Activated CD8-positive, alpha-beta memory T cell treated with anti-CD3 and anti-CD28 coated beads, Interleukin-2, amount 10 ng/mL, durations not matched to agents 7 days and 5 days (primary cell): ENCODE measurements at regions not wholly inside any gene's neighbourhood (a gene's known extent, or its start where the extent isn't known, plus 50 kb on each side); places are given as distances from the start of the nearest gene placed in this dataset.

ENCODE experiments used
- ATAC-seq: fragments of 150-1000 bp; cut with Tn5 transposase; one replicate; pipeline ENCODE4 v1.10.0; 2021; ENCODE audit warnings: moderate library complexity
- CTCF ChIA-PET: fragments of 350-600 bp; sonication (Branson Sonifier 250); formaldehyde crosslinking; loops from one replicate; lab custom pipeline; 2021; ENCODE audit warnings: antibody characterized with exemption; lab: Charles Lee
- DNase-seq: peaks from one replicate; pipeline ENCODE4 v3.0.0-alpha.2; 2020
- H3K27ac Mint-ChIP-seq: one replicate; pipeline ENCODE4 v1.8.0; 2021; ENCODE audit warnings: mild to moderate bottlenecking, mixed read lengths
- H3K27me3 Mint-ChIP-seq: one replicate; pipeline ENCODE4 v1.8.0; 2021; ENCODE audit warnings: mixed read lengths
- H3K36me3 Mint-ChIP-seq: one replicate; pipeline ENCODE4 v1.8.0; 2021; ENCODE audit warnings: mild to moderate bottlenecking, mixed read lengths
- H3K4me1 Mint-ChIP-seq: one replicate; pipeline ENCODE4 v1.8.0; 2021; ENCODE audit warnings: mixed read lengths
- H3K4me3 Mint-ChIP-seq: one replicate; pipeline ENCODE4 v1.8.0; 2021; ENCODE audit warnings: mild to moderate bottlenecking, moderate library complexity, mixed read lengths
- H3K9me3 Mint-ChIP-seq: one replicate; pipeline ENCODE4 v1.8.0; 2022; ENCODE audit warnings: low read depth, mixed read lengths

GRCh38 chr1:221223281-221223680, 344.0 kb downstream of the HLX start:
- Mint-ChIP-seq H3K4me3 (no peak overlapping the region), H3K4me1 (no peaks in the 10 kb centered on the region), H3K27ac (no peak overlapping the region), H3K9me3 (peaks cover 5% of the 10 kb centered on the region), H3K27me3 (no peaks in the 10 kb centered on the region), H3K36me3 (no peaks in the 10 kb centered on the region)
- DNase-seq = no peak
- ATAC-seq = no peak
- CTCF ChIA-PET = no interaction called here

GRCh38 chr1:221227460-221227859, 348.2 kb downstream of the HLX start:
- H3K9me3 Mint-ChIP-seq = peaks cover 5% of the 10 kb centered on the region
- DNase-seq = no peak

GRCh38 chr1:221227872-221228337, 348.7 kb downstream of the HLX start:
- CTCF ChIA-PET = no interaction called here
- Mint-ChIP-seq H3K9me3 (peaks cover 5% of the 10 kb centered on the region), H3K4me3 (no peak overlapping the region), H3K27me3 (no peaks in the 10 kb centered on the region), H3K27ac (no peak overlapping the region), H3K4me1 (no peaks in the 10 kb centered on the region), H3K36me3 (no peaks in the 10 kb centered on the region)
- no peak for ATAC-seq
- no peak for DNase-seq

More at GRCh38 chr1:221227460-221227859, 348.2 kb downstream of the HLX start:
- CTCF ChIA-PET = no interaction called here
- no peak overlapping the region for H3K4me3 Mint-ChIP-seq
- no peak overlapping the region for H3K27ac Mint-ChIP-seq
- H3K27me3 Mint-ChIP-seq = no peaks in the 10 kb centered on the region
- no peak for ATAC-seq
- no peaks in the 10 kb centered on the region for H3K4me1 Mint-ChIP-seq
- no peaks in the 10 kb centered on the region for H3K36me3 Mint-ChIP-seq

- no peaks in the 10 kb centered on the region for H3K36me3 Mint-ChIP-seq
- no peak for DNase-seq
- no peak for ATAC-seq
- H3K27ac Mint-ChIP-seq = no peak overlapping the region
- CTCF ChIA-PET = no interaction called here
- no peaks in the 10 kb centered on the region for H3K4me1 Mint-ChIP-seq
- no peak overlapping the region for H3K4me3 Mint-ChIP-seq
- peaks cover 5% of the 10 kb centered on the region for H3K9me3 Mint-ChIP-seq
- H3K27me3 Mint-ChIP-seq = no peaks in the 10 kb centered on the region
These were observed 349.4 kb downstream of the HLX start for GRCh38 chr1:221228594-221228993.

GRCh38 chr1:221230605-221231004, 351.4 kb downstream of the HLX start:
- no peaks in the 10 kb centered on the region for H3K27me3 Mint-ChIP-seq
- no peak for ATAC-seq
- H3K4me1 Mint-ChIP-seq = no peaks in the 10 kb centered on the region
- CTCF ChIA-PET = no interaction called here
- H3K4me3 Mint-ChIP-seq = no peak overlapping the region
- H3K36me3 Mint-ChIP-seq = no peaks in the 10 kb centered on the region
- no peaks in the 10 kb centered on the region for H3K9me3 Mint-ChIP-seq
- H3K27ac Mint-ChIP-seq = no peak overlapping the region
- DNase-seq = no peak

GRCh38 chr1:221234791-221235190, 355.5 kb downstream of the HLX start:
- Mint-ChIP-seq H3K27ac (no peak overlapping the region), H3K4me1 (no peaks in the 10 kb centered on the region), H3K27me3 (no peaks in the 10 kb centered on the region), H3K36me3 (no peaks in the 10 kb centered on the region), H3K4me3 (no peak overlapping the region), H3K9me3 (no peaks in the 10 kb centered on the region)
- DNase-seq (no peak), ATAC-seq (no peak)
- CTCF ChIA-PET = no interaction called here

- Mint-ChIP-seq H3K27me3 (no peaks in the 10 kb centered on the region), H3K27ac (no peak overlapping the region), H3K4me3 (no peak overlapping the region), H3K36me3 (no peaks in the 10 kb centered on the region), H3K4me1 (no peaks in the 10 kb centered on the region), H3K9me3 (no peaks in the 10 kb centered on the region)
- DNase-seq (no peak), ATAC-seq (no peak)
- CTCF ChIA-PET = no interaction called here
These were observed 358.3 kb downstream of the HLX start for GRCh38 chr1:221237587-221237986.

- Mint-ChIP-seq H3K9me3 (no peaks in the 10 kb centered on the region), H3K4me3 (no peak overlapping the region), H3K27ac (no peak overlapping the region), H3K36me3 (no peaks in the 10 kb centered on the region), H3K4me1 (no peaks in the 10 kb centered on the region), H3K27me3 (no peaks in the 10 kb centered on the region)
- CTCF ChIA-PET = no interaction called here
- DNase-seq (no peak), ATAC-seq (no peak)
These were observed 359.9 kb downstream of the HLX start for GRCh38 chr1:221239181-221239580.

- no peak overlapping the region for H3K27ac Mint-ChIP-seq
- no peaks in the 10 kb centered on the region for H3K36me3 Mint-ChIP-seq
- H3K27me3 Mint-ChIP-seq = no peaks in the 10 kb centered on the region
- ATAC-seq (no peak), DNase-seq (no peak)
- H3K4me3 Mint-ChIP-seq = no peak overlapping the region
- no peaks in the 10 kb centered on the region for H3K9me3 Mint-ChIP-seq
- H3K4me1 Mint-ChIP-seq = no peaks in the 10 kb centered on the region
- CTCF ChIA-PET = no interaction called here
These were observed 360.5 kb downstream of the HLX start for GRCh38 chr1:221239792-221240191.

GRCh38 chr1:221240690-221241089, 361.4 kb downstream of the HLX start:
- CTCF ChIA-PET = no interaction called here
- H3K27ac Mint-ChIP-seq = no peak overlapping the region
- H3K9me3 Mint-ChIP-seq = no peaks in the 10 kb centered on the region
- H3K36me3 Mint-ChIP-seq = no peaks in the 10 kb centered on the region
- H3K4me3 Mint-ChIP-seq = no peak overlapping the region
- ATAC-seq (no peak), DNase-seq (no peak)
- H3K4me1 Mint-ChIP-seq = no peaks in the 10 kb centered on the region
- H3K27me3 Mint-ChIP-seq = no peaks in the 10 kb centered on the region

- H3K4me3 Mint-ChIP-seq = no peak overlapping the region
- no peaks in the 10 kb centered on the region for H3K36me3 Mint-ChIP-seq
- no peak overlapping the region for H3K27ac Mint-ChIP-seq
- H3K9me3 Mint-ChIP-seq = no peaks in the 10 kb centered on the region
- no peaks in the 10 kb centered on the region for H3K4me1 Mint-ChIP-seq
- no peak for DNase-seq
- no peaks in the 10 kb centered on the region for H3K27me3 Mint-ChIP-seq
- ATAC-seq = no peak
- CTCF ChIA-PET = no interaction called here
These were observed 361.9 kb downstream of the HLX start for GRCh38 chr1:221241157-221241556.

- H3K27ac Mint-ChIP-seq = no peak overlapping the region
- no peaks in the 10 kb centered on the region for H3K36me3 Mint-ChIP-seq
- ATAC-seq = no peak
- H3K9me3 Mint-ChIP-seq = no peaks in the 10 kb centered on the region
- H3K4me1 Mint-ChIP-seq = no peaks in the 10 kb centered on the region
- no peak for DNase-seq
- no peak overlapping the region for H3K4me3 Mint-ChIP-seq
- CTCF ChIA-PET = no interaction called here
- no peaks in the 10 kb centered on the region for H3K27me3 Mint-ChIP-seq
These were observed 362.3 kb downstream of the HLX start for GRCh38 chr1:221241592-221241991.

- DNase-seq = no peak
- H3K27ac Mint-ChIP-seq = no peak overlapping the region
- H3K27me3 Mint-ChIP-seq = no peaks in the 10 kb centered on the region
- no peaks in the 10 kb centered on the region for H3K36me3 Mint-ChIP-seq
- H3K9me3 Mint-ChIP-seq = no peaks in the 10 kb centered on the region
- H3K4me1 Mint-ChIP-seq = no peaks in the 10 kb centered on the region
- ATAC-seq = no peak
- no peak overlapping the region for H3K4me3 Mint-ChIP-seq
- CTCF ChIA-PET = no interaction called here
These were observed 366.8 kb downstream of the HLX start for GRCh38 chr1:221246067-221246466.

- Mint-ChIP-seq H3K27ac (no peak overlapping the region), H3K4me3 (no peak overlapping the region), H3K36me3 (no peaks in the 10 kb centered on the region), H3K4me1 (no peaks in the 10 kb centered on the region), H3K9me3 (no peaks in the 10 kb centered on the region), H3K27me3 (no peaks in the 10 kb centered on the region)
- CTCF ChIA-PET = no interaction called here
- ATAC-seq = no peak
- no peak for DNase-seq
These were observed 367.6 kb downstream of the HLX start for GRCh38 chr1:221246628-221247415.
